Neural progenitor cell (in vitro differentiated cells): ENCODE measurements at regions not wholly inside any gene's neighbourhood (a gene's known extent, or its start where the extent isn't known, plus 50 kb on each side); places are given as distances from the start of the nearest gene placed in this dataset.
"Not testable (repeated sequence)": the region's sequence is repeated elsewhere in the genome, so short reads cannot be mapped to it uniquely, and the experiment has no call there.

Source experiments
- DNase-seq: peaks from one replicate; pipeline ENCODE4 v3.0.0-alpha.2; 2016; ENCODE audit warnings: low spot score
- H2AFZ ChIP-seq: fragments of 200-600 bp; sonication (generic); replicated peaks from 2 replicates; pipeline ENCODE4 v1.6.1; 2016; ENCODE audit warnings: antibody characterized with exemption
- H3F3A ChIP-seq: fragments of 200-600 bp; sonication (generic); 2 replicates; pipeline ENCODE4 v1.6.1; 2016; ENCODE audit warnings: antibody characterized with exemption, low read depth
- H3K27ac ChIP-seq: fragments of 200-600 bp; sonication (generic); 2 replicates; pipeline ENCODE4 v1.5.1; 2016; ENCODE audit warnings: mild to moderate bottlenecking
- H3K27me3 ChIP-seq: fragments of 200-600 bp; sonication (generic); 2 replicates; pipeline ENCODE4 v1.6.1; 2016; ENCODE audit warnings: mild to moderate bottlenecking, moderate library complexity
- H3K36me3 ChIP-seq: fragments of 200-600 bp; sonication (generic); 2 replicates; pipeline ENCODE4 v1.5.1; 2016
- H3K4me1 ChIP-seq: fragments of 200-600 bp; sonication (generic); 2 replicates; pipeline ENCODE4 v1.6.1; 2016; ENCODE audit warnings: mixed run types
- H3K4me2 ChIP-seq: fragments of 200-600 bp; sonication (generic); 2 replicates; pipeline ENCODE4 v1.6.1; 2016
- H3K4me3 ChIP-seq: fragments of 200-600 bp; sonication (generic); 2 replicates; pipeline ENCODE4 v1.5.1; 2016
- H3K79me2 ChIP-seq: fragments of 200-600 bp; sonication (generic); 2 replicates; pipeline ENCODE4 v1.6.1; 2016; ENCODE audit warnings: low read depth
- H3K9ac ChIP-seq: fragments of 200-600 bp; sonication (generic); 2 replicates; pipeline ENCODE4 v1.6.1; 2016
- H3K9me3 ChIP-seq: fragments of 200-600 bp; sonication (generic); 2 replicates; pipeline ENCODE4 v1.5.1; 2016; ENCODE audit warnings: low read depth
- H4K20me1 ChIP-seq: fragments of 200-600 bp; sonication (generic); 2 replicates; pipeline ENCODE4 v1.6.1; 2016; ENCODE audit warnings: low read depth
- H3K27ac Mint-ChIP-seq: 3 replicates; pipeline ENCODE4 v1.8.0; 2021; ENCODE audit warnings: mixed read lengths
- H3K27me3 Mint-ChIP-seq: 2 replicates; pipeline ENCODE4 v1.8.0; 2022; ENCODE audit warnings: low read depth, mild to moderate bottlenecking, inconsistent platforms, moderate library complexity, mixed read lengths; ENCODE audit not compliant: insufficient read depth
- H3K36me3 Mint-ChIP-seq: 3 replicates; pipeline ENCODE4 v1.8.0; 2021; ENCODE audit warnings: mixed read lengths
- H3K4me1 Mint-ChIP-seq: 3 replicates; pipeline ENCODE4 v1.8.0; 2021; ENCODE audit warnings: mixed read lengths
- H3K4me3 Mint-ChIP-seq: 3 replicates; pipeline ENCODE4 v1.8.0; 2021; ENCODE audit warnings: mild to moderate bottlenecking, moderate library complexity, mixed read lengths
- H3K9me3 Mint-ChIP-seq: 3 replicates; pipeline ENCODE4 v1.8.0; 2020; ENCODE audit warnings: mixed read lengths
- CTCF ChIP-seq: fragments of 200-600 bp; sonication (generic); IDR thresholded peaks from 2 replicates; pipeline ENCODE4 v1.5.1; 2017; ENCODE audit warnings: antibody characterized with exemption, mild to moderate bottlenecking
- EZH2 ChIP-seq: fragments of 200-600 bp; sonication (generic); IDR thresholded peaks from 2 replicates; pipeline ENCODE4 v1.6.1; 2017; ENCODE audit warnings: antibody characterized with exemption, mild to moderate bottlenecking, moderate library complexity
- EZH2phosphoT487 ChIP-seq: fragments of 200-600 bp; sonication (generic); IDR thresholded peaks from 2 replicates; pipeline ENCODE4 v1.6.1; 2017; ENCODE audit warnings: antibody characterized with exemption

GRCh38 chr11:49316180-49316579 lies 107.8 kb upstream of the FOLH1 start:
- no peaks in the 10 kb centered on the region for H4K20me1 ChIP-seq
- H3K4me3 Mint-ChIP-seq: no peak overlapping the region
- H3K27ac Mint-ChIP-seq: no peak overlapping the region
- no peak overlapping the region for H3K27ac ChIP-seq
- no peaks in the 10 kb centered on the region for H3K27me3 Mint-ChIP-seq
- DNase-seq: no peak
- H3F3A ChIP-seq: no peaks in the 10 kb centered on the region
- H3K9me3 Mint-ChIP-seq: peaks cover 22% of the 10 kb centered on the region
- TF ChIP-seq EZH2 (no peak), EZH2phosphoT487 (no peak), CTCF (no peak)
- no peaks in the 10 kb centered on the region for H3K4me1 ChIP-seq
- H3K27me3 ChIP-seq: no peaks in the 10 kb centered on the region
- no peaks in the 10 kb centered on the region for H3K79me2 ChIP-seq
- no peak overlapping the region for H3K4me3 ChIP-seq
- no peak overlapping the region for H3K9ac ChIP-seq
- no peaks in the 10 kb centered on the region for H3K9me3 ChIP-seq
- H3K36me3 ChIP-seq: no peaks in the 10 kb centered on the region
- no peaks in the 10 kb centered on the region for H3K4me1 Mint-ChIP-seq
- no peaks in the 10 kb centered on the region for H3K36me3 Mint-ChIP-seq
- no peak overlapping the region for H2AFZ ChIP-seq
- no peak overlapping the region for H3K4me2 ChIP-seq

GRCh38 chr11:49303080-49303479 lies 94.7 kb upstream of the FOLH1 start:
- no peaks in the 10 kb centered on the region for H3F3A ChIP-seq
- no peaks in the 10 kb centered on the region for H4K20me1 ChIP-seq
- no peaks in the 10 kb centered on the region for H3K27me3 Mint-ChIP-seq
- TF ChIP-seq EZH2phosphoT487 (no peak), EZH2 (no peak), CTCF (no peak)
- no peak overlapping the region for H3K27ac ChIP-seq
- H3K4me2 ChIP-seq: no peak overlapping the region
- H2AFZ ChIP-seq: no peak overlapping the region
- no peak overlapping the region for H3K4me3 ChIP-seq
- H3K79me2 ChIP-seq: no peaks in the 10 kb centered on the region
- H3K36me3 Mint-ChIP-seq: no peaks in the 10 kb centered on the region
- peaks cover 8% of the 10 kb centered on the region for H3K4me1 ChIP-seq
- H3K27ac Mint-ChIP-seq: no peak overlapping the region
- no peaks in the 10 kb centered on the region for H3K9me3 ChIP-seq
- H3K4me1 Mint-ChIP-seq: no peaks in the 10 kb centered on the region
- DNase-seq: no peak
- H3K27me3 ChIP-seq: no peaks in the 10 kb centered on the region
- peaks cover 3% of the 10 kb centered on the region for H3K9me3 Mint-ChIP-seq
- H3K9ac ChIP-seq: no peak overlapping the region
- no peak overlapping the region for H3K4me3 Mint-ChIP-seq
- H3K36me3 ChIP-seq: no peaks in the 10 kb centered on the region

GRCh38 chr11:49302360-49302759 lies 94.0 kb upstream of the FOLH1 start:
- H3K4me1 Mint-ChIP-seq: no peaks in the 10 kb centered on the region
- H3F3A ChIP-seq: no peaks in the 10 kb centered on the region
- no peaks in the 10 kb centered on the region for H3K27me3 ChIP-seq
- no peak overlapping the region for H3K27ac ChIP-seq
- peaks cover 4% of the 10 kb centered on the region for H3K9me3 Mint-ChIP-seq
- no peaks in the 10 kb centered on the region for H4K20me1 ChIP-seq
- no peak overlapping the region for H3K4me3 Mint-ChIP-seq
- no peaks in the 10 kb centered on the region for H3K27me3 Mint-ChIP-seq
- no peak overlapping the region for H3K9ac ChIP-seq
- no peak for TF ChIP-seq CTCF
- TF ChIP-seq EZH2phosphoT487: no peak
- TF ChIP-seq EZH2: no peak
- H3K27ac Mint-ChIP-seq: no peak overlapping the region
- H3K36me3 ChIP-seq: no peaks in the 10 kb centered on the region
- no peaks in the 10 kb centered on the region for H3K79me2 ChIP-seq
- H3K36me3 Mint-ChIP-seq: no peaks in the 10 kb centered on the region
- H3K4me1 ChIP-seq: peaks cover 8% of the 10 kb centered on the region
- H3K4me3 ChIP-seq: no peak overlapping the region
- no peak overlapping the region for H3K4me2 ChIP-seq
- no peak overlapping the region for H2AFZ ChIP-seq
- no peaks in the 10 kb centered on the region for H3K9me3 ChIP-seq
- DNase-seq: no peak

GRCh38 chr11:49298017-49298416 lies 89.6 kb upstream of the FOLH1 start:
- not testable (repeated sequence) for H3K36me3 Mint-ChIP-seq, DNase-seq, H3K9me3 Mint-ChIP-seq

GRCh38 chr11:49283911-49284310 lies 75.5 kb upstream of the FOLH1 start:
- not testable (repeated sequence) for H3K36me3 ChIP-seq, H3K79me2 ChIP-seq, H3K4me3 Mint-ChIP-seq, H3K4me2 ChIP-seq, H3K4me1 ChIP-seq, H3K4me1 Mint-ChIP-seq, H3F3A ChIP-seq, DNase-seq, H3K4me3 ChIP-seq, H4K20me1 ChIP-seq, H3K27me3 ChIP-seq, H3K9ac ChIP-seq, H3K27me3 Mint-ChIP-seq, H3K36me3 Mint-ChIP-seq, H2AFZ ChIP-seq, H3K27ac Mint-ChIP-seq, H3K27ac ChIP-seq, H3K9me3 ChIP-seq, H3K9me3 Mint-ChIP-seq

More at GRCh38 chr11:49298017-49298416, 89.6 kb upstream of the FOLH1 start:
- not testable (repeated sequence) for H3K27me3 ChIP-seq, H4K20me1 ChIP-seq, H3K4me2 ChIP-seq, H3K27ac ChIP-seq, H3K4me1 Mint-ChIP-seq, H3K4me3 ChIP-seq, H2AFZ ChIP-seq, H3F3A ChIP-seq, H3K9ac ChIP-seq, H3K27me3 Mint-ChIP-seq, H3K4me3 Mint-ChIP-seq, H3K4me1 ChIP-seq, H3K9me3 ChIP-seq, H3K79me2 ChIP-seq, H3K27ac Mint-ChIP-seq, H3K36me3 ChIP-seq

- H3K9ac ChIP-seq, H3K4me1 Mint-ChIP-seq, H3K9me3 ChIP-seq, H3K27ac ChIP-seq, H3K27ac Mint-ChIP-seq, H3F3A ChIP-seq, H3K36me3 Mint-ChIP-seq, H3K36me3 ChIP-seq, H3K4me3 ChIP-seq, H4K20me1 ChIP-seq, H3K9me3 Mint-ChIP-seq, H3K4me1 ChIP-seq, H3K4me2 ChIP-seq, H3K27me3 ChIP-seq, DNase-seq, H2AFZ ChIP-seq, H3K79me2 ChIP-seq, H3K4me3 Mint-ChIP-seq, H3K27me3 Mint-ChIP-seq: not testable (repeated sequence)
Observed at GRCh38 chr11:49283282-49283681, 74.9 kb upstream of the FOLH1 start.
